HL-60/S4 treated with retinoic acid at 250 ng/mL for 4 days and 3 days (cell line): ENCODE measurements at regions not wholly inside any gene's neighbourhood (a gene's known extent, or its start where the extent isn't known, plus 50 kb on each side); places are given as distances from the start of the nearest gene placed in this dataset.
"Not testable (repeated sequence)": the region's sequence is repeated elsewhere in the genome, so short reads cannot be mapped to it uniquely, and the experiment has no call there.

Experiments used
- in situ Hi-C: fragments of 300-500 bp; cut with MboI; formaldehyde crosslinking; loops from 2 replicates; pipeline ENCODE4 v1.7.0; 2022; ENCODE audit warnings: low sequenced_read_pairs

DNA sequence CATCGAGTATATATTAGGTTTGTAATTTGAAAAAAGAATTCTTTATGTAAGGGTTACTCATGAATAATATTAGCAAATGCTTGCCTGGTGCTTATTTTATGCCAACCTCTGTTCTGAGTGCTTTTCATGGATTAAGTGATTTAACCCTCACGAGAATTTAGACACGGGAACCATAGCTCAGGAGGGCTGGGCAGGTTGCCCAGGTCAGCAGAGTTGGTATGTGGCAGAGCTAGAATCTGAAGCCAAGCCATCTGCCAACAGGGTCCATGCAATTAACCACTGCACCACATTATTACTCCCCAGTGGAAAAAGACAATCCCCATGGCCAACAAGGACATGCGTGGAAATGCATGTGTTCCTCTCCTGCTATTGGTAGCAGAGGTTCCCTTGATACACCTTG is 345.6 kb downstream of the CDC5L start:
- in situ Hi-C loops, result no loop called here

DNA sequence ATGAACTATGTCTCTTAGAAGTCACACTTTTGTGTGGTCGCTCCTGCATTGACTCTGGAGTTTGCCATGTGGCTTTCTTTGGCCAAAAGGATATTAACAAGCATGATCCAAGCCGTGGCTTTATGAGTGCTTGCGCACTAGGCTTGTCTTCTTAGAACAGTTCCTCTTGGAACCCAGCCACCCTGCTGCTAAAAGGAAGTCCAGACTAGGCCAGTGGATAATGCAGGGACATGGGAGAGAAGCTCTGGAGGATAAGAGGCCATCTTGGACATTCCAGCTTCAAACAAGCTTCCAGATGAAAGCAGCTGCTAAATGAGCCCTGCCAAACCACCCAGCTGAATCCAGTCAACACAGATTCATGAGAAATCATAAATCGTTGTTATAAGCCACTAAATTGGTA is 346.4 kb downstream of the CDC5L start:
- in situ Hi-C loops, result no loop called here

DNA sequence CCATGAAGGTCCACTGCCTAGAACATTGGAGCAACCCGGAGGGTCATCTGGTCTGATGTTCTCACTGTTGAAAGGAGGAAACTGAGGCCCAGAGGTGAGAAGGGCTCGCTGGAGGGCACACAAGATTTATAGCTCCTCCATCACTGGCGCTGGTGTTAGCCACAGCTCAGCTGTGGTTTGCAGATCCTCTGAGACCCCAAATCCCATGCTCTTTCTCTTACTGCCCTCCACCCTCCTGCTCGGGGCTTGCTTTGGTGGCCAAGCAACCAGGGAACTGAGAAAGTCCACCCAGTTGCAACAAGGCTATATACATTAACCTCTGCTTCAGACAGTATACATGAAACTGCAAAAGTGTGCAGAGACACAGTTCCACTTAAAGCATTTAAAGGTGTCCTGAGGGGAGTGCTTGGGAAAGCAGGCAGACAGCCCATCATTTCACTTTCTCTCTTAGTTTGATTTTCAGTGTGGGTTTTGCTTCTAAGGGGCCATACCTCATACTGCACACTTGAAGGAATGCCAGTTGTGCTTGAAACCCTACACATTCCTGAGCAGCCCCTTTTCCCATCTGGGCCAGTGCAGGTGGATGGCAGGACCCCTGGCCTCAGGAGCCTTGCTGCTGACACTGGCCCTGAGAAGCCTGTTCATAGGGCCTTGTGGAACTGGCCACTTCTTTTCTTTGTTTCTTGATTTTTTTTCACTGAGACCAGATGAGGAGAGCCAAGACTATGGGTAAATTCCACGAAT is 347.6 kb downstream of the CDC5L start:
- in situ Hi-C loops, result no loop called here

DNA sequence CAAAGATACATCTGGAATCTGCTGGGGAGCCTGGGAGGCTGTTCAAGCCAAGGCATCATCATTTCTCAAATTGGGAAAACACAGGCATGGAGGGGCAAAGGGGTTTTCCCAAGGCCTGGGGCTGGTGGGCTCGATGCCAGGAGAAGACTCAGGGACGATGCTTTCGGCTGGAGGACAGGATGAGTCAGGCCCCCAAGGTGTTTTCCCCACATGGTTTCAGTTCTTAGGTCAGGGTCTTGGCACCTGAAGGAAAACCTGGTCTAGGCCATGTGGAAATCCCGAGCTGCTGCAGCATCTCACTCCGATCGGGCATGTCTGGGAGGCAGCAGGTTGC is 348.1 kb downstream of the CDC5L start:
- in situ Hi-C loops, result no loop called here

DNA sequence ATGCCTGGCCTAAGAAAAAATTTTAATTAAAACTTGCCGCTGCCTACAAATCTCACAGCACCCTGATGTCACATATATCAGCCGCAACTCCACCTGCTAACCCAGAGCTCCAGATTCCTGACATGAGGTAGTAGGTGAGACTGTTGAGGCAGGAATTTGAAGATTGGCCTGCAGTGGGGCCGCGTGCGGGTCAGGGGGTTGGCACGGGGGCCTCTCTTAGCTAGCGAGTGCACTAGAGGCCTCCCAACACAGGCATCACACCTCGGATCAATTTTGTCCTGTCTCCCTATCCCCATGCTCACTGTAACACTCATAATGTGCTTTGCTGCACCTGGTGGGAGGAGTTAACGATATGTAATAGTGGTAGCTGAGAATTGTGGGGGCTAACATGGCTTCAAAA is 349.8 kb downstream of the CDC5L start:
- in situ Hi-C loops, result no loop called here

DNA sequence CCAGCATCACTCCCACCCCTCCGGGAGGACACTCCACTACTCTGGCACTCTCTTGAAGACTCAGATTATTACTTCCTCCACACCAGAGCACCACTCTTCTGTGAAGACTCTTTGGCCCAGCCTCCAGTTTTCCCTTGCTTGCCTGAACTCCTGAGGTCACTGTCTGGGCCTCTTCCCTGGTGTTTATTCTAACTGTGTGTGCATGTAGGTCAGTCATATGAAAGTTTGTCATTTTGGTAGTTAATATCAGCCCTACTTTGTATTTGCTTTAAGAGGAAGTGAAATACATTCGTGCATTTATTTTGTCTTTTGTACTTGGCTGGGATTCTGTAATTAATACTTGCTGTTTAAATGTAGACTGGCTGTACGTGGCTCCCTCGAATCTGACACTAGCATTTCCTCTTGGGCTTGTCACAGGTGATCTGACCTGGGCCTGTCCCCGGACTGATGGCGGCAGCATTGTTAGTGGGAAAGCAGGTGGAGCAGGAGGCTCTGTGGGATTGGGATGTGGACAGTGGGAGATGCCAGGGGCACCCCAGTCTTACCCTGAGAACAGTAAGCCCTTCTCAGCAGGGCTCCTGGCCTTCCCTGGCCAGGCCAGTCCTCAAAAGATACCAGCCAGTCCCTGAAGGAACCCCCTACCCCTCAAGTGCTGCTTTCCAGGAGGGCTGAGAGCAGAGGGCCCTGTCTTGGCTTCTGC is 350.5 kb downstream of the CDC5L start:
- in situ Hi-C loops, result no loop called here

DNA sequence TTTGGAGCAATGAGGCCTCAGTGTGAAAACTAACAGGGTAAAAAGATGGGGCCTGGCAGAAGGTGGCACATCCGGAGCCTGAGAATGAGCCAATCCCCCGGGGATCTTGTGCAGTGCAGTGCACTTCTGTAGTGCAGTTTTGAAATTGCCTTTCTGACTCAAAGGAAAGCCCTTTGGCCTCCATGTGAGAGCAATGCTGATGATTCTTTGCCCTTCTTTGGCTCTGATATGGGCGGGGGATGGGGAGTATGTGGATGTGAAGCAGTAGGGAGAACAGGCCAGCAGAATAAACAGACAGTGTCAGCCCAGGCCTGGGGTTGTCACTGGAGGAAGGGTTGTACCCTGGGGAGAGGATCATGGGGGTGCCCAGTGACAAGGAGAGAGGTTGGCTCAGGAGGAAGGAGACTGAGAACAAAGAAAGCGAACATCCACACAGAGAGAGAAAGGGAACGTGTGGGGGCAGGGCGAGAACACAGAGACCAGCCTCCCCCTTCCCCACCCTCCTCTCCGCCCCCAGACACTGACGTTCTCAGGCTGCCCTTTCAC is 351.2 kb downstream of the CDC5L start:
- in situ Hi-C loops, result no loop called here

DNA sequence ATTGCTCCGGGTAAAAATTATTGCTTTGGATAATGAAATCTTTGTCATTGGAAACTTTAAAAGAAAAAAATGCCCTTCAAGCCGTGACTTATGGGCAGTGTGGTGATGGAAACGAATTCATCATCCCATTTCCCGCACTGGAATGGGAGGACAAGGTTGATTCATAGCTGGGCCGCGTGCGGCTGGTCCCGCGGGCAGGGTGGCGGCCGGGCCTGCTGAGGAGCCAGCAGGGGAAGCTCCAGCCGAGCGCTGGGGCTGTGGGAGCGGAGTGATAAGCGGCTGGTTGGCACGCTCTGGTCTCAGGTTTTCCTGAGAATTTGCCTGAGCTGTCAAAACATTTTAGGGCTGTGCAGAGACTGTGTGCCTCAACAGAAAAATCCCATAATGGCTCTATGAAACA is 351.7 kb downstream of the CDC5L start:
- in situ Hi-C loops, result no loop called here

DNA sequence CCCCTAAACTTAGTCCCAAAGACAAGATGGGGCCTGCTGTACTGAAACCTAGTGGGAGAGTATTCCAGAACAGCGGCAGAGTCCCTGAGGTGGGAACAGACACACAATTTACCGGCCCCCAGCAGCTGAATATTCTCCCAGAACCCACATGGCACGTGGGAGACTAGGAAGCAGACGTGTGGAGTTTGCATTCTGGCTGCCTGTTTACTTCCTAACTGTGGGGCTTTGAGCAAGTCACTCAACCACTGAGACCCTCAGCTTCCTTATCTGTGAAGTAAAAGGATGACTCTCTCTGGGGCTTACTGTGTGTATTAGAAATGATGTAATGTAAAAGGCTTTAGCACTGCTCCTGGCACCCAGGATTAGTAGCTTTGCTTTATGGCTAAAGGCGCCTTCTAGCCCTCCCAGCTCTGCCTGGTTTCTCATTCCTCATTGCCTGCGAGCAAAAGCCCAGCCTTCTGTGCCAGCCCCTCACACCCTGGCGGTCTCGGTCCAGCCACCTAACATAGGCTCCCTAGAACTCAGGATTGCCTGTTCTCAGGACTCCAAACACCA is 353.1 kb downstream of the CDC5L start:
- in situ Hi-C loops, result no loop called here

DNA sequence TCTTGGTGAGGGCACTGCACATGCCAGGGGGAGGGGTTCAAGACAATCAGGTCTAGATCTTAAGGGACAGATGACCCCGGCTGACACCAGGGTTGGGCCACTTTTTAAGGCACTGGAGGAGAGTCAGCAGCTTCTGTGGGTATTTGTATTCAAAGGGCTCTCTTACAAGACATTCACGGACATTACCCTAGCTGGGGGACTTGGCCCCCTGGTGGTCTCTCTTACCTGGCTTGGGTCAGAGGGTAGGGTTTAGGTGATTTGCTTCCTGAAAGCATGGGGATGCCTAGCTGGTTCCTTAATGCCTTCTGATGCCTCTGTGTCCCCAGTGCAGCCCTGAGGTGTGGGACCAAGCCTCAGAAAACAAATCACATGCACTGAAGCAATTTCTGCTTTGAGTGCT is 354.7 kb downstream of the CDC5L start:
- in situ Hi-C loops, result no loop called here

DNA sequence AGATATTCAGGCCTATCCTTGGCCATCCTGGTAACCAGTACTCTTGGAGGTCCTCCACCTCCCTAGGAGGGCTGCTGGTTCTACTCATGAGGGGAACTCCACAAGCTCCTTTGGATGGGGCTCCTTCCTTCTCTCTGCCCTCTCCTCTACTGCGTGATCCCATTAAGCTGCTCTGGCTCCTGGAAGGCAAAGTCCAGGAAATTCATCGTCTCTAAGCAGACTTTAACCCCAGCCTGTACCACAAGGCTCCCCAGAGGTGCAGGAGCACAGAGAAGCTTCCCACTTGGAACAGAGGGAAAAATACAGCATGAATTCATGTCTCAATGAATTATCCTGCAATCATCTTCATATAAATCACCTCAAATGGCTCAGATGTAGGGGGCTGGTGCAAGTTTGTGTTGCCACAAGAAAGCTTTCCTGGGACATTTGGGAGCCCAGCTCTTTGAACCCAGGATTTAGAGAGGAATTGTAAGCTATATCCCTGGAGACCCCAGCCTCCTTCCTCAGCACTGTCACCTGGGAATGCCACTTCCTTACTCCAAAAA is 355.4 kb downstream of the CDC5L start:
- in situ Hi-C loops, result no loop called here

DNA sequence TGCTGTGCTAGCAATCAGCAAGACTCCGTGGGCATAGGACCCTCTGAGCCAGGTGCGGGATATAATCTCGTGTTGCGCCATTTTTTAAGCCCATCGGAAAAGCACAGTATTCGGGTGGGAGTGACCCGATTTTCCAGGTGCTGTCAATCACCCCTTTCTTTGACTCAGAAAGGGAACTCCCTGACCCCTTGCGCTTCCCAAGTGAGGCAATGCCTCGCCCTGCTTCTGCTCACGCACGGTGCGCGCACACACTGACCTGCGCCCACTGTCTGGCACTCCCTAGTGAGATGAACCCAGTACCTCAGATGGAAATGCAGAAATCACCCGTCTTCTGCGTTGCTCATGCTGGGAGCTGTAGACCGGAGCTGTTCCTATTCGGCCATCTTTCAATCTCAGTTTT is 372.6 kb downstream of the CDC5L start:
- in situ Hi-C loops, result not testable (repeated sequence)

DNA sequence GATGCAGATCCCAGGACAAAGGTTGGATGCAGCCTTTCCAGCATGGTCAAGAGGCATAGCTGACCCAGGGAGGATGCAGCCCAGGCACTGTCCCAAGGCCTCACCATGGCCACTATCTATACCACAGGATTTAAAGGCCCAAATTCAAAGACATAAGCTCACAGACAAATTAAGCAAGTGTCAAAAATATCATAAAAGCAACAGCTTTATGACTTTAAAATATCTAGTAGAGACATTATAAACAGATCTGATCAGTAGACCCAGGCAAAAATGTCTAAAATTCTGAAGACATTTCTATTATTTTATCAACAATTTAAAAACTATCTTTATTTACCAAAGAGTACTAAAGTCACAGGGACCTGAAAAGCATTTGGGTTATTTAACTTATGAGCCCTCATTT is 373.5 kb downstream of the CDC5L start:
- in situ Hi-C loops, result no loop called here

DNA sequence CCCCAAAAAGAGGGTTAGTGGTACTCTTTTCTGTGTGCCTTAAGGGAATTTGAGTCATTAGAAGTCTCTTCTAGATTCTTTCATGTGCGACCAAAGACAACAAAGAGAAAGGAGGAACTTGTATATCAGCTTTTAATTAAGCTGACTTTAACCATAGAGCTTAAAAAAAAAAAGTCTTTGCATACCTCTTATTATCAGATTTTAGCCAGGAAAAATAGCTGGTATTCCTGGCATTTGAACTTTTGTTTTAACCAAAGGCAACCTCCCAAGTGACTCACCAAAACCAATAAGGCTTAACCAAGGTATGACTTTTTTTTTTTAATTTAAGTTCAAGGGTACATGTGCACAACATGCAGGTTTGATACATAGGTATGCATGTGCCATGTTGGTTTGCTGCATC is 375.0 kb downstream of the CDC5L start:
- in situ Hi-C loops, result no loop called here

DNA sequence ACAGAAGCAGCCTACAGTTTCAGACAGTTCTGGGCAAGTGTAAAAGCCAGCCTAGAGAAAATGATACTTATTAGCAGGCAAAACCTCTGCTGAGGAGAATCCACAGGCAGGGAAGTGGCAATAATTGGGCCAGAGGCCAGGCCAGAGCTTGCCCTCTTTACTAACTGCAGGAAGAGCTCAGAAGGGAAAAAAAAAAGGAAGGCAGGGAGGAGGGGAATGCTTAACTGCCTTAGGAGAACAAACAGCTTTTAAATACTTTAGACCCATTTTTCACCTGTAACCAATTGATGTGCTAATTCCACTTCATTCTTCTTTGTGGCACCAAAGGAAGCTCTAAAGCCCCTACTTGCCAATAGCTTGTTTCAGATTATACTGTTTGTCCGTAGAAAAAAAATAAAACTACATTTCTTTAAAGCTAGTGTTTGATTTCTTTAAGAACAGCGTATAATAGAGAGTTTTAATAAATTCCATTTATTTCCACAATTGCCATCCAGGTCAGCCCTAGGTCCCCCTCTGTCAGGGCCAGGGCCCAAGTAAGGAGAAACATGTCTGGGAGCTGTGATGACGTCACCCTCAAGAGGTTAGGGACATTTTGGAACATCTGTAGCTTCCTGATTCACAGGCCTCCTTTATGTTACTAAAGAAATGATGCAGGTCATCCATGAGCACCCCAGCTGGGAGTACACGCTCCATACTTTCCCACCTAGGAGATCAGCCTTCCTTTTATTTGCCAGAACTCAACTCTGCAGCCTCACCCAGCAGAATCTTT is 384.3 kb downstream of the CDC5L start:
- in situ Hi-C loops, result no loop called here

DNA sequence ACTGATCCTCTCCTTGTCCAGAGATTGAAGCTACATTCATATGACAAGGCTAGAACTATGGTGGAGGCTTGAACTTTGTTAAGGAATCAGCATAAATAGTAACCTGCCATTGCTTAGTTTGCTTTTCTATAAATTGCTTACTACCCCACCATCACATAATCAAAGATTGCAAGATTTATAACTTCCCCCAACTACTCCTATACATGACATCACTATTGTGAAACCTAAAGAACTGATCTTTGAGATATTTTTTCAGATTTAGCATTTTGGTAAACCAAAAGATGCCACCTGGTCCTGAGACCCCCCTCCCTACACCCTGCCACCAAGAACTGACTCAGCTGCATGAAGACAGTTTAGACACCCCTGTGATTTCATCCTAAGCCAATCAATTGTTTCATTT is 385.3 kb downstream of the CDC5L start:
- in situ Hi-C loops, result no loop called here

DNA sequence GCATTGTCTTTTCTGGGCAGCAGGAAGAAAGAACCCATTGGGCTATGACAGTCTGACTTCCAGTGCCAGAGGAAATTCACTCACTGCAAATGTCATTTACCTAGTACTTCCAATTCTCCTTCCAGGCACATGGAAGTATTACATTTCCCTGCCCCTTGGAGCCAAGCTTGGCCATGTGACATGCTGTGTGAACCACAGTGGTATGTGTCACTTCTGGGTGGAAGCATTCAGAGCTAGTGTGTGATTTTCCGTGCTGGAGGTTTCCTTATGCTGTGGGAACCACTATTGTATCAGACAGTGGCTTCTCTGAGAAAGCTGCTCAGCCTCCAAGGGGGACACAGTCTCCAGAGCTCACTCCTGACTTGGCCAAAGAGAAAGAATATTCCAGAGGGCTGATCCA is 387.6 kb downstream of the CDC5L start:
- in situ Hi-C loops, result no loop called here

DNA sequence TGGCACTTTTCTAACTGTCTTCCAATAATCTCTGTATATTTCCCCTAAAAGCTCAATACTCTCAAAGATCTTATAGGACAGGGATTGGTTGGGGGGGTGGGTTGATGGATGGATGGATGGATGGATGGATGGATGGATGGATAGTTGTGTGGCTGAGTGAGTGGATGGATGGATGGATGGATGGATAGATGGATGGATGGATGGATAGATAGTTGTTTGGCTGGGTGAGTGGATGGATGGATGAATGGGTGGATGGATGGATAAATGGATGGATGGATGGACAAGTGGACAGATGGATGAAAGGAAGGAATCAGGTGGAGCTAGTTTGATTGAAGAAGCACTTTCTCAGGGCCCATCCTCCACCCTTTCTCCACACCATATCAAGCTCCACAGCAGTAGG is 388.8 kb downstream of the CDC5L start:
- in situ Hi-C loops, result no loop called here

DNA sequence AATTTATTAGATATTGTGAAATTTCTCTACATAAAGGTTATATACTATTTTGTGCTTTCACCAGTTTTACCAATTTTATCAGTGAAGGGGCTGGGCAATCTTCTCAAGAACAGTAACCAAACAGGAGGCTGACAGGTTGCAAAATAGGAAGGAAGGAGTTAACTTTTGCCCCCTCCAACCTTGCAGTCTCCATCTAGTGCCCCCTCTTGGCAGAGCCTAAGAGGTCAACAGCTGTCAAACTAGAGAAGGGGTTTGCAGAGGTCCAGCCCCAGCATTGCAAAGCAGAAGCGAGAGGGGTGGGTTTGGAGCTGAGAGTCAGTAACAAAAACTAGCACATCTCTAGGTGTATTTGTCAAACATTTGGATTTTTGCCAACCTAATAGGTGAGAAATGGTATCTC is 391.0 kb downstream of the CDC5L start:
- in situ Hi-C loops, result no loop called here
